Naive thymus-derived CD4-positive, alpha-beta T cell (primary cell): ENCODE measurements at regions not wholly inside any gene's neighbourhood (a gene's known extent, or its start where the extent isn't known, plus 50 kb on each side); places are given as distances from the start of the nearest gene placed in this dataset.

Experiments
- ATAC-seq: fragments of 150-1000 bp; cut with Tn5 transposase; 2 replicates; pipeline ENCODE4 v1.10.0; 2021; ENCODE audit warnings: mild to moderate bottlenecking, moderate library complexity
- CTCF ChIA-PET: fragments of 350-600 bp; sonication (Branson Sonifier 250); formaldehyde crosslinking; loops from one replicate; lab custom pipeline; 2021; ENCODE audit warnings: antibody characterized with exemption; lab: Charles Lee
- POLR2A ChIA-PET: fragments of 350-600 bp; sonication (Branson Sonifier 250); formaldehyde crosslinking; loops from one replicate; lab custom pipeline; 2021; ENCODE audit warnings: antibody characterized with exemption, inconsistent platforms; lab: Charles Lee
- DNase-seq, 9 donors: peaks; one replicate each; pipeline versions ENCODE4 v3.0.0 to v3.0.0-alpha.2; 2020 to 2022; ENCODE audit warnings: mixed read lengths in 1 of 9
- H3K27ac ChIP-seq: one replicate; pipeline ENCODE4 v1.7.0; 2013; ENCODE audit warnings: mild to moderate bottlenecking, low read depth, low read length, moderate library complexity
- H3K27me3 ChIP-seq, 2 donors: one replicate each; pipeline ENCODE4 v1.7.0; 2013; ENCODE audit warnings: low read length in 2 of 2, mild to moderate bottlenecking in 2 of 2, moderate library complexity in 2 of 2; ENCODE audit not compliant: control insufficient read depth in 2 of 2, insufficient read depth in 2 of 2
- H3K36me3 ChIP-seq, 3 experiments: 1 replicate in 2 of 3; 2 replicates in 1 of 3; pipeline ENCODE4 v1.7.0; 2013; ENCODE audit warnings: low read length in 3 of 3, mild to moderate bottlenecking in 3 of 3, moderate library complexity in 1 of 3; ENCODE audit not compliant: insufficient read depth in 3 of 3, control insufficient read depth in 2 of 3
- H3K4me1 ChIP-seq, 2 donors: one replicate each; pipeline ENCODE4 v1.7.0; 2013; ENCODE audit warnings: low read length in 2 of 2, mild to moderate bottlenecking in 2 of 2, moderate library complexity in 1 of 2; ENCODE audit not compliant: control insufficient read depth in 2 of 2, insufficient read depth in 2 of 2
- H3K4me3 ChIP-seq: 2 replicates; pipeline ENCODE4 v1.7.0; 2013; ENCODE audit warnings: mild to moderate bottlenecking, low read length
- H3K9me3 ChIP-seq, 3 experiments: 1 replicate in 2 of 3; 2 replicates in 1 of 3; pipeline ENCODE4 v1.7.0; 2013; ENCODE audit warnings: low read length in 3 of 3; ENCODE audit not compliant: control insufficient read depth in 2 of 3
- H3K27ac Mint-ChIP-seq, 9 donors: one replicate each; pipeline ENCODE4 v1.8.0; 2020 to 2022; ENCODE audit warnings: mixed read lengths in 9 of 9, mild to moderate bottlenecking in 8 of 9, moderate library complexity in 5 of 9, inconsistent platforms in 2 of 9
- H3K27me3 Mint-ChIP-seq, 5 donors: one replicate each; pipeline ENCODE4 v1.8.0; 2021 to 2022; ENCODE audit warnings: mixed read lengths in 5 of 5, mild to moderate bottlenecking in 1 of 5
- H3K36me3 Mint-ChIP-seq, 5 donors: one replicate each; pipeline ENCODE4 v1.8.0; 2020 to 2022; ENCODE audit warnings: mixed read lengths in 5 of 5, mild to moderate bottlenecking in 3 of 5, inconsistent platforms in 1 of 5
- H3K4me1 Mint-ChIP-seq, 7 donors: one replicate each; pipeline ENCODE4 v1.8.0; 2020 to 2022; ENCODE audit warnings: mixed read lengths in 7 of 7, mild to moderate bottlenecking in 3 of 7, inconsistent platforms in 1 of 7
- H3K4me3 Mint-ChIP-seq, 10 donors: one replicate each; pipeline ENCODE4 v1.8.0; 2020 to 2022; ENCODE audit warnings: mild to moderate bottlenecking in 10 of 10, mixed read lengths in 10 of 10, moderate library complexity in 6 of 10, inconsistent platforms in 2 of 10
- H3K9me3 Mint-ChIP-seq, 11 donors: one replicate each; pipeline ENCODE4 v1.8.0; 2020 to 2022; ENCODE audit warnings: mixed read lengths in 11 of 11, mild to moderate bottlenecking in 4 of 11, inconsistent platforms in 1 of 11, moderate library complexity in 1 of 11
- intact Hi-C, 2 donors: fragments of 100-400 bp; cut with micrococcal nuclease; formaldehyde crosslinking; loops; one replicate each; pipeline ENCODE4 v1.15.1; 2023

- Mint-ChIP-seq H3K9me3 (no peaks in the 10 kb centered on the region), H3K27ac (no peak overlapping the region), H3K36me3 (no peaks in the 10 kb centered on the region), H3K4me1 (peaks cover 0 to 2% (median 0%) of the 10 kb centered on the region in 7 donors), H3K4me3 (no peak overlapping the region), H3K27me3 (peaks cover 0 to 9% (median 5%) of the 10 kb centered on the region in 5 donors)
- CTCF ChIA-PET, result no interaction called here
- no peak overlapping the region for H3K27ac ChIP-seq
- H3K4me3 ChIP-seq, result no peak overlapping the region
- H3K4me1 ChIP-seq, result no peaks in the 10 kb centered on the region
- ATAC-seq, result no peak
- no peaks in the 10 kb centered on the region for H3K9me3 ChIP-seq
- no peak for DNase-seq
- H3K36me3 ChIP-seq, result no peaks in the 10 kb centered on the region
- intact Hi-C loops, result no loop called here
- no peaks in the 10 kb centered on the region for H3K27me3 ChIP-seq
- POLR2A ChIA-PET, result no interaction called here
Measured at GRCh38 chr21:26758083-26758880, 86.9 kb downstream of the ADAMTS1 start.

- Mint-ChIP-seq H3K27ac (no peak overlapping the region), H3K4me3 (no peak overlapping the region), H3K4me1 (peaks cover 0 to 2% (median 0%) of the 10 kb centered on the region in 7 donors), H3K27me3 (peaks cover 0 to 14% (median 6%) of the 10 kb centered on the region in 5 donors), H3K36me3 (no peaks in the 10 kb centered on the region), H3K9me3 (no peaks in the 10 kb centered on the region)
- no peaks in the 10 kb centered on the region for H3K36me3 ChIP-seq
- H3K27ac ChIP-seq, result no peak overlapping the region
- ATAC-seq, result no peak
- H3K4me3 ChIP-seq, result no peak overlapping the region
- ChIA-PET CTCF (no interaction called here), POLR2A (no interaction called here)
- no peaks in the 10 kb centered on the region for H3K4me1 ChIP-seq
- H3K9me3 ChIP-seq, result no peaks in the 10 kb centered on the region
- no peak for DNase-seq
- no peaks in the 10 kb centered on the region for H3K27me3 ChIP-seq
- intact Hi-C loops, result no loop called here
Measured at GRCh38 chr21:26756491-26757159, 88.6 kb downstream of the ADAMTS1 start.

GRCh38 chr21:26754853-26755252 is 90.4 kb downstream of the ADAMTS1 start:
- no peaks in the 10 kb centered on the region for H3K9me3 Mint-ChIP-seq
- no peak overlapping the region for H3K4me3 Mint-ChIP-seq
- POLR2A ChIA-PET, result no interaction called here
- H3K4me1 Mint-ChIP-seq, result no peaks in the 10 kb centered on the region
- no peaks in the 10 kb centered on the region for H3K9me3 ChIP-seq
- no peak overlapping the region for H3K27ac Mint-ChIP-seq
- CTCF ChIA-PET, result no interaction called here
- no peaks in the 10 kb centered on the region for H3K36me3 Mint-ChIP-seq
- no peak overlapping the region for H3K27ac ChIP-seq
- H3K27me3 ChIP-seq, result no peaks in the 10 kb centered on the region
- H3K36me3 ChIP-seq, result no peaks in the 10 kb centered on the region
- DNase-seq (no peak), ATAC-seq (no peak)
- H3K27me3 Mint-ChIP-seq, result peaks cover 0 to 15% (median 8%) of the 10 kb centered on the region in 5 donors
- no peak overlapping the region for H3K4me3 ChIP-seq
- no peaks in the 10 kb centered on the region for H3K4me1 ChIP-seq
- intact Hi-C loops, result no loop called here

- H3K27ac ChIP-seq, result no peak overlapping the region
- Mint-ChIP-seq H3K9me3 (no peaks in the 10 kb centered on the region), H3K4me3 (no peak overlapping the region), H3K27ac (no peak overlapping the region), H3K4me1 (no peaks in the 10 kb centered on the region), H3K27me3 (peaks cover 0 to 15% (median 6%) of the 10 kb centered on the region in 5 donors), H3K36me3 (no peaks in the 10 kb centered on the region)
- intact Hi-C loops, result no loop called here
- POLR2A ChIA-PET, result no interaction called here
- no peaks in the 10 kb centered on the region for H3K27me3 ChIP-seq
- no peaks in the 10 kb centered on the region for H3K4me1 ChIP-seq
- CTCF ChIA-PET, result no interaction called here
- DNase-seq (no peak), ATAC-seq (no peak)
- no peaks in the 10 kb centered on the region for H3K36me3 ChIP-seq
- no peaks in the 10 kb centered on the region for H3K9me3 ChIP-seq
- no peak overlapping the region for H3K4me3 ChIP-seq
Measured at GRCh38 chr21:26753822-26754221, 91.4 kb downstream of the ADAMTS1 start.

- no peaks in the 10 kb centered on the region for H3K27me3 ChIP-seq
- intact Hi-C loops, result no loop called here
- ChIA-PET POLR2A (no interaction called here), CTCF (no interaction called here)
- no peak overlapping the region for H3K4me3 ChIP-seq
- no peaks in the 10 kb centered on the region for H3K9me3 ChIP-seq
- no peak for ATAC-seq
- H3K4me3 Mint-ChIP-seq, result no peak overlapping the region
- no peaks in the 10 kb centered on the region for H3K4me1 Mint-ChIP-seq
- H3K36me3 Mint-ChIP-seq, result no peaks in the 10 kb centered on the region
- H3K27me3 Mint-ChIP-seq, result peaks cover 0 to 10% (median 6%) of the 10 kb centered on the region in 5 donors
- H3K27ac Mint-ChIP-seq, result no peak overlapping the region
- DNase-seq, result no peak
- H3K4me1 ChIP-seq, result no peaks in the 10 kb centered on the region
- H3K36me3 ChIP-seq, result no peaks in the 10 kb centered on the region
- H3K9me3 Mint-ChIP-seq, result no peaks in the 10 kb centered on the region
- H3K27ac ChIP-seq, result no peak overlapping the region
Measured at GRCh38 chr21:26752849-26753248, 92.4 kb downstream of the ADAMTS1 start.

- Mint-ChIP-seq H3K4me1 (no peaks in the 10 kb centered on the region), H3K4me3 (no peak overlapping the region), H3K27ac (no peak overlapping the region), H3K27me3 (peaks cover 0 to 10% (median 6%) of the 10 kb centered on the region in 5 donors), H3K36me3 (no peaks in the 10 kb centered on the region), H3K9me3 (no peaks in the 10 kb centered on the region)
- intact Hi-C loops, result no loop called here
- ATAC-seq (no peak), DNase-seq (no peak)
- ChIA-PET POLR2A (no interaction called here), CTCF (no interaction called here)
- H3K36me3 ChIP-seq, result no peaks in the 10 kb centered on the region
- no peaks in the 10 kb centered on the region for H3K27me3 ChIP-seq
- H3K4me3 ChIP-seq, result no peak overlapping the region
- H3K27ac ChIP-seq, result no peak overlapping the region
- no peaks in the 10 kb centered on the region for H3K9me3 ChIP-seq
- no peaks in the 10 kb centered on the region for H3K4me1 ChIP-seq
Measured at GRCh38 chr21:26751305-26751704, 93.9 kb downstream of the ADAMTS1 start.

GRCh38 chr21:26748066-26748465 is 97.1 kb downstream of the ADAMTS1 start:
- no peak overlapping the region for H3K4me3 Mint-ChIP-seq
- no peak for ATAC-seq
- no peak for DNase-seq
- intact Hi-C loops, result no loop called here
- H3K9me3 Mint-ChIP-seq, result no peaks in the 10 kb centered on the region
- no peak overlapping the region for H3K27ac Mint-ChIP-seq
- ChIA-PET CTCF (no interaction called here), POLR2A (no interaction called here)
- no peaks in the 10 kb centered on the region for H3K9me3 ChIP-seq
- no peaks in the 10 kb centered on the region for H3K36me3 ChIP-seq
- H3K4me1 ChIP-seq, result no peaks in the 10 kb centered on the region
- no peak overlapping the region for H3K27ac ChIP-seq
- no peak overlapping the region for H3K4me3 ChIP-seq
- H3K27me3 ChIP-seq, result no peaks in the 10 kb centered on the region
- H3K36me3 Mint-ChIP-seq, result no peaks in the 10 kb centered on the region
- peaks cover 3 to 10% (median 6%) of the 10 kb centered on the region in 5 donors for H3K27me3 Mint-ChIP-seq
- H3K4me1 Mint-ChIP-seq, result no peaks in the 10 kb centered on the region
